HL-60 (cell line): ENCODE measurements at regions not wholly inside any gene's neighbourhood (a gene's known extent, or its start where the extent isn't known, plus 50 kb on each side); places are given as distances from the start of the nearest gene placed in this dataset.

Source experiments
- POLR2AphosphoS5 ChIP-seq: IDR thresholded peaks from 2 replicates; pipeline ENCODE4 v1.6.1; 2012; ENCODE audit warnings: low read depth
- TF ChIP-seq, protein P1 (sequence below): IDR thresholded peaks from one replicate; pipeline ENCODE4 v1.5.1; 2011; ENCODE audit warnings: low read length, control low read depth, inconsistent platforms; ENCODE audit not compliant: insufficient read depth

DNA sequence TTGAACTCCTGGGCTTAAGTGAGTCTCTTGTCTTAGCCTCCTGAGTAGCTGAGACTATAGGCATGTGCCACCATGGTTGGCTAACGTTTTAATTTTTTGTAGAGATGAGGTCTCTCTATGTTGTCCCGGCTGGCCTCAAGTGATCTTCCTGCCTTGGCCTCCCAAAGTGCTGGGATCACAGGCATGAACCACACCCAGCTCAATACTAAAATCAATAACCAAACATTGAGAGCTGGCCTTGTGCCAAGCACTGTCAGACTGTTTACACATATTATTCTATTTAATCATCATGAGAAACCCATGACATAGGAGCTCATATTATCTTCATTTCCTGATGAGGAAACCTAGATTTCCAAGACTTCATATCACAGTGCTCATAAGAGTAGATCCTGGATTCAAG lies 251.2 kb downstream of the BAMBI start:
- TF ChIP-seq, protein P1, sequence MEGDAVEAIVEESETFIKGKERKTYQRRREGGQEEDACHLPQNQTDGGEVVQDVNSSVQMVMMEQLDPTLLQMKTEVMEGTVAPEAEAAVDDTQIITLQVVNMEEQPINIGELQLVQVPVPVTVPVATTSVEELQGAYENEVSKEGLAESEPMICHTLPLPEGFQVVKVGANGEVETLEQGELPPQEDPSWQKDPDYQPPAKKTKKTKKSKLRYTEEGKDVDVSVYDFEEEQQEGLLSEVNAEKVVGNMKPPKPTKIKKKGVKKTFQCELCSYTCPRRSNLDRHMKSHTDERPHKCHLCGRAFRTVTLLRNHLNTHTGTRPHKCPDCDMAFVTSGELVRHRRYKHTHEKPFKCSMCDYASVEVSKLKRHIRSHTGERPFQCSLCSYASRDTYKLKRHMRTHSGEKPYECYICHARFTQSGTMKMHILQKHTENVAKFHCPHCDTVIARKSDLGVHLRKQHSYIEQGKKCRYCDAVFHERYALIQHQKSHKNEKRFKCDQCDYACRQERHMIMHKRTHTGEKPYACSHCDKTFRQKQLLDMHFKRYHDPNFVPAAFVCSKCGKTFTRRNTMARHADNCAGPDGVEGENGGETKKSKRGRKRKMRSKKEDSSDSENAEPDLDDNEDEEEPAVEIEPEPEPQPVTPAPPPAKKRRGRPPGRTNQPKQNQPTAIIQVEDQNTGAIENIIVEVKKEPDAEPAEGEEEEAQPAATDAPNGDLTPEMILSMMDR, result no peak
- no peak for TF ChIP-seq POLR2AphosphoS5
